Endothelial cell of umbilical vein (primary cell): ENCODE measurements at regions not wholly inside any gene's neighbourhood (a gene's known extent, or its start where the extent isn't known, plus 50 kb on each side); places are given as distances from the start of the nearest gene placed in this dataset.

Source experiments
- BruUV-seq: library from RNA; stranded (reverse); fragments of 400-500 nt; replicated peaks from 2 replicates; lab custom pipeline; 2021; lab: Mats Ljungman, UMichigan
- CTCF ChIA-PET: fragments of 300-600, 350-600 bp; sonication (Branson Sonifier 250); formaldehyde crosslinking; loops from one replicate; lab custom pipeline; 2021; ENCODE audit warnings: antibody characterized with exemption, inconsistent platforms; lab: Charles Lee
- POLR2A ChIA-PET: fragments of 300-600, 350-600 bp; sonication (Branson Sonifier 250); formaldehyde crosslinking; loops from one replicate; lab custom pipeline; 2021; ENCODE audit warnings: antibody characterized with exemption, inconsistent platforms; lab: Charles Lee
- DNase-seq: peaks from one replicate; pipeline ENCODE4 v3.0.0-alpha.2; 2011; ENCODE audit warnings: low read depth, low spot score
- FAIRE-seq: peaks from 2 replicates; lab custom pipeline; 2011; peaks lifted over from hg19 to GRCh38; lab: Jason Lieb, UNC
- H2AFZ ChIP-seq: 2 replicates; pipeline ENCODE4 v1.6.0; 2012; ENCODE audit warnings: low read depth, low read length, control low read depth, inconsistent platforms
- H3K27ac ChIP-seq: 2 replicates; pipeline ENCODE4 v1.5.1; 2011; ENCODE audit warnings: low read depth, mild to moderate bottlenecking, control low read depth, low read length, moderate library complexity; ENCODE audit not compliant: insufficient read depth
- H3K27me3 ChIP-seq, 2 experiments: 2 replicates each; pipeline versions ENCODE4 v1.6.0 to v1.6.1; 2011; ENCODE audit warnings: low read length in 2 of 2, mixed read lengths in 1 of 2; ENCODE audit not compliant: control insufficient read depth in 2 of 2, insufficient read depth in 2 of 2
- H3K36me3 ChIP-seq, 2 experiments: 2 replicates in 1 of 2; 3 replicates in 1 of 2; pipeline ENCODE4 v1.5.1; 2011; ENCODE audit warnings: low read length in 2 of 2, mild to moderate bottlenecking in 1 of 2, moderate library complexity in 1 of 2; ENCODE audit not compliant: control insufficient read depth in 2 of 2, insufficient read depth in 2 of 2; ENCODE audit errors: extremely low read depth in 1 of 2
- H3K4me1 ChIP-seq: 3 replicates; pipeline ENCODE4 v1.5.1; 2011; ENCODE audit warnings: mild to moderate bottlenecking, low read length; ENCODE audit not compliant: control insufficient read depth, insufficient read depth; ENCODE audit errors: extremely low read depth
- H3K4me2 ChIP-seq: 2 replicates; pipeline ENCODE4 v1.6.1; 2011; ENCODE audit warnings: low read length, control low read depth, mixed read lengths; ENCODE audit not compliant: insufficient read depth
- H3K4me3 ChIP-seq, 3 experiments: fragments of 200-600 bp in 1 of 3; sonication (generic), shearing (Covaris generic) in 1 of 3; replicated peaks in 1 of 3; 2 replicates each; pipeline ENCODE4 v1.5.1; 2011 to 2016; ENCODE audit warnings: control low read depth in 3 of 3, low read length in 3 of 3, mild to moderate bottlenecking in 2 of 3, inconsistent platforms in 1 of 3, low read depth in 1 of 3, moderate library complexity in 1 of 3; ENCODE audit not compliant: insufficient read depth in 1 of 3
- H3K79me2 ChIP-seq: 2 replicates; pipeline ENCODE4 v1.6.0; 2012; ENCODE audit warnings: low read length, inconsistent platforms; ENCODE audit not compliant: control insufficient read depth, insufficient read depth
- H3K9ac ChIP-seq: replicated peaks from 2 replicates; pipeline ENCODE3; 2011; ENCODE audit warnings: low read length, control low read depth; ENCODE audit not compliant: insufficient read depth; ENCODE audit errors: extremely low read depth
- H3K9me1 ChIP-seq: replicated peaks from 3 replicates; pipeline ENCODE4 v1.6.0; 2011; ENCODE audit warnings: mild to moderate bottlenecking, low read length; ENCODE audit not compliant: control insufficient read depth, insufficient read depth; ENCODE audit errors: extremely low read depth
- H3K9me3 ChIP-seq: replicated peaks from 2 replicates; pipeline ENCODE4 v1.5.1; 2012; ENCODE audit warnings: low read length, inconsistent platforms; ENCODE audit not compliant: control insufficient read depth, insufficient read depth
- H4K20me1 ChIP-seq: replicated peaks from 2 replicates; pipeline ENCODE3; 2011; ENCODE audit warnings: mild to moderate bottlenecking, low read length; ENCODE audit not compliant: control insufficient read depth, insufficient read depth; ENCODE audit errors: extremely low read depth
- CTCF ChIP-seq, 2 donors: IDR thresholded peaks; 1 replicate in 1 of 2; 2 replicates in 1 of 2; pipeline ENCODE4 v1.5.1; 2011; ENCODE audit warnings: low read length in 2 of 2, mild to moderate bottlenecking in 2 of 2, moderate library complexity in 2 of 2, control low read depth in 1 of 2, inconsistent platforms in 1 of 2, low read depth in 1 of 2; ENCODE audit not compliant: insufficient read depth in 1 of 2; ENCODE audit errors: extremely low read depth in 1 of 2
- EZH2 ChIP-seq: IDR thresholded peaks from 2 replicates; pipeline ENCODE4 v1.6.1; 2012; ENCODE audit warnings: borderline replicate concordance, low read depth, mild to moderate bottlenecking, moderate library complexity, low read length, inconsistent platforms; ENCODE audit not compliant: severe bottlenecking
- FOS ChIP-seq: IDR thresholded peaks from 2 replicates; pipeline ENCODE4 v1.6.1; 2011; ENCODE audit warnings: mild to moderate bottlenecking, low read length, moderate library complexity, borderline replicate concordance; ENCODE audit not compliant: insufficient read depth
- GATA2 ChIP-seq: IDR thresholded peaks from 2 replicates; pipeline ENCODE4 v1.7.0; 2011; ENCODE audit warnings: low read depth, mild to moderate bottlenecking, moderate library complexity, mixed read lengths, low read length; ENCODE audit not compliant: insufficient read length, insufficient read depth
- JUN ChIP-seq: IDR thresholded peaks from 2 replicates; pipeline ENCODE4 v1.6.1; 2011; ENCODE audit warnings: borderline replicate concordance, low read depth; ENCODE audit not compliant: insufficient read length, insufficient read depth
- MAX ChIP-seq: IDR thresholded peaks from 2 replicates; pipeline ENCODE4 v1.6.1; 2011; ENCODE audit not compliant: insufficient read depth, insufficient read length
- MYC ChIP-seq: IDR thresholded peaks from one replicate; pipeline ENCODE4 v1.6.1; 2011; ENCODE audit warnings: mild to moderate bottlenecking, low read depth, low read length
- POLR2A ChIP-seq: IDR thresholded peaks from 2 replicates; pipeline ENCODE4 v1.6.1; 2012; ENCODE audit warnings: low read depth, mild to moderate bottlenecking, control low read depth, low read length
- POLR2AphosphoS5 ChIP-seq: IDR thresholded peaks from 2 replicates; pipeline ENCODE4 v1.6.1; 2012; ENCODE audit warnings: low read depth, mild to moderate bottlenecking, control low read depth, low read length, moderate library complexity; ENCODE audit not compliant: insufficient read depth
- dilution Hi-C: fragments of 300-500 bp; cut with MboI; formaldehyde crosslinking; loops from one replicate; pipeline ENCODE4 v1.15.0; 2019; ENCODE audit warnings: low sequenced_read_pairs; ENCODE audit not compliant: extremely low pct_ligation_motif_present
- intact Hi-C: fragments of 100-400 bp; cut with micrococcal nuclease; formaldehyde crosslinking; loops from one replicate; pipeline ENCODE4 v1.10.0; 2022

GRCh38 chr2:207465894-207466293 is 63.9 kb upstream of the CREB1 start:
- no peaks in the 10 kb centered on the region for H3K9me1 ChIP-seq
- H3K9ac ChIP-seq, result no peak overlapping the region
- no peaks in the 10 kb centered on the region for H3K27me3 ChIP-seq
- TF ChIP-seq EZH2 (no peak), CTCF (IDR thresholded peaks at IDR 0.05; ENCODE audit: extremely low read depth in 1 of 2, insufficient read depth in 1 of 2, low read depth in 1 of 2, low read length in 2 of 2) (no peak), POLR2AphosphoS5 (no peak), JUN (no peak), MAX (no peak), GATA2 (no peak), MYC (no peak), FOS (no peak), POLR2A (no peak)
- CTCF ChIA-PET, result interaction anchor here (1.0 kb wide), 1 partner anchor 490 kb away, joined by 3 read pairs; no protein-coding TSS in a partner anchor
- H2AFZ ChIP-seq, result no peak overlapping the region
- H3K4me2 ChIP-seq, result no peak overlapping the region
- dilution Hi-C loops, result no loop called here
- no peaks in the 10 kb centered on the region for H3K9me3 ChIP-seq
- no peaks in the 10 kb centered on the region for H3K4me1 ChIP-seq
- H3K36me3 ChIP-seq, result no peaks in the 10 kb centered on the region
- POLR2A ChIA-PET, result no interaction called here
- H3K79me2 ChIP-seq, result no peaks in the 10 kb centered on the region
- no peak overlapping the region for H3K27ac ChIP-seq
- intact Hi-C loops, result no loop called here
- H4K20me1 ChIP-seq, result no peaks in the 10 kb centered on the region
- FAIRE-seq, result no peak
- no peak overlapping the region for H3K4me3 ChIP-seq
- BruUV-seq, result no TSS peak
- no peak for DNase-seq
